ENCODE measurements at regions not wholly inside any gene's neighbourhood (a gene's known extent, or its start where the extent isn't known, plus 50 kb on each side); places are given as distances from the start of the nearest gene placed in this dataset.

GRCh38 chr2:153222231-153223165 lies 256.1 kb downstream of the RPRM start:
- no peak for DNase-seq (ENCODE audit: extremely low read depth, low read depth)
- TF ChIP-seq CTCF (IDR thresholded peaks at IDR 0.05; ENCODE audit: low read depth, low read length): no peak

- TF ChIP-seq CTCF (IDR thresholded peaks at IDR 0.05; ENCODE audit: low read depth, low read length): no peak
- DNase-seq (ENCODE audit: extremely low read depth, low read depth): no peak
Measured at GRCh38 chr2:153221506-153221905, 257.1 kb downstream of the RPRM start.

- TF ChIP-seq CTCF (IDR thresholded peaks at IDR 0.05; ENCODE audit: low read depth, low read length): no peak
- no peak for DNase-seq (ENCODE audit: extremely low read depth, low read depth)
Measured at GRCh38 chr2:153221087-153221486, 257.5 kb downstream of the RPRM start.

- no peak for TF ChIP-seq CTCF (IDR thresholded peaks at IDR 0.05; ENCODE audit: low read depth, low read length)
- no peak for DNase-seq (ENCODE audit: extremely low read depth, low read depth)
Measured at GRCh38 chr2:153218851-153219250, 259.7 kb downstream of the RPRM start.

- TF ChIP-seq CTCF (IDR thresholded peaks at IDR 0.05; ENCODE audit: low read depth, low read length): no peak
- no peak for DNase-seq (ENCODE audit: extremely low read depth, low read depth)
Measured at GRCh38 chr2:153214337-153214736, 264.2 kb downstream of the RPRM start.

- no peak for DNase-seq (ENCODE audit: extremely low read depth, low read depth)
- no peak for TF ChIP-seq CTCF (IDR thresholded peaks at IDR 0.05; ENCODE audit: low read depth, low read length)
Measured at GRCh38 chr2:153213022-153213421, 265.5 kb downstream of the RPRM start.

Data from AG09319 (cell line).